HepG2 (cell line): ENCODE measurements at regions not wholly inside any gene's neighbourhood (a gene's known extent, or its start where the extent isn't known, plus 50 kb on each side); places are given as distances from the start of the nearest gene placed in this dataset.

Experiments used
- CREB1 ChIP-seq, 2 experiments: fragments of 450-650 bp in 1 of 2; IDR thresholded peaks; 2 replicates each; pipeline ENCODE4 v1.6.1; 2016 to 2017; ENCODE audit warnings: control low read depth in 1 of 2, mild to moderate bottlenecking in 1 of 2, missing compliant biosample characterization in 1 of 2, missing genetic modification characterization in 1 of 2
- CTCF ChIP-seq: sonication (generic); formaldehyde crosslinking; IDR thresholded peaks from 2 replicates; pipeline ENCODE4 v1.5.0; 2020; ENCODE audit warnings: mild to moderate bottlenecking, missing genetic modification reagents, moderate library complexity
- EZH2 ChIP-seq: conservative IDR thresholded peaks from 2 replicates; pipeline ENCODE4 v1.6.1; 2012; ENCODE audit warnings: mild to moderate bottlenecking, low read depth, low read length, moderate library complexity
- ISX ChIP-seq: sonication (generic); formaldehyde crosslinking; conservative IDR thresholded peaks from 2 replicates; pipeline ENCODE4 v1.5.0; 2020; ENCODE audit warnings: missing genetic modification reagents
- JUNB ChIP-seq: sonication (generic); formaldehyde crosslinking; IDR thresholded peaks from 2 replicates; pipeline ENCODE4 v1.8.0; 2022; ENCODE audit warnings: missing genetic modification reagents, mild to moderate bottlenecking, borderline replicate concordance
- MAFK ChIP-seq, 2 experiments: IDR thresholded peaks in 1 of 2; conservative IDR thresholded peaks in 1 of 2; 2 replicates each; pipeline ENCODE4 v1.6.1; 2011; ENCODE audit warnings: improper control_type of control experiment in 2 of 2, low read length in 2 of 2
- MAX ChIP-seq: IDR thresholded peaks from 2 replicates; pipeline ENCODE4 v1.6.1; 2012; ENCODE audit warnings: inconsistent platforms
- PHB2 ChIP-seq: fragments of 450-650 bp; IDR thresholded peaks from 2 replicates; pipeline ENCODE4 v1.6.1; 2018; ENCODE audit not compliant: partially characterized antibody
- POLR2AphosphoS5 ChIP-seq: IDR thresholded peaks from 2 replicates; pipeline ENCODE4 v1.6.1; 2012; ENCODE audit warnings: low read depth, low read length
- SP2 ChIP-seq: sonication (generic); formaldehyde crosslinking; IDR thresholded peaks from 2 replicates; pipeline ENCODE4 v1.5.1; 2020; ENCODE audit warnings: mild to moderate bottlenecking, missing genetic modification reagents
- USF2 ChIP-seq, 2 experiments: sonication (generic) in 1 of 2; formaldehyde crosslinking in 1 of 2; IDR thresholded peaks; 2 replicates each; pipeline versions ENCODE4 v1.5.1 to v1.6.1; 2011 to 2020; ENCODE audit warnings: borderline replicate concordance in 1 of 2, low read depth in 1 of 2, low read length in 1 of 2, mild to moderate bottlenecking in 1 of 2, missing genetic modification reagents in 1 of 2, moderate library complexity in 1 of 2
- ZFP36 ChIP-seq: fragments of 150-350 bp; IDR thresholded peaks from 2 replicates; pipeline ENCODE4 v1.6.1; 2018; ENCODE audit warnings: borderline replicate concordance, low read length, low read depth; ENCODE audit not compliant: partially characterized antibody

- TF ChIP-seq ISX (CRISPR knock-in tag) (no peak), POLR2AphosphoS5 (no peak), CREB1 (IDR thresholded peaks at IDR 0.05) (no peak), CREB1 (CRISPR knock-in tag; IDR thresholded peaks at IDR 0.05) (no peak), CTCF (CRISPR knock-in tag) (peak; percentile 39), MAX (no peak), SP2 (CRISPR knock-in tag) (no peak), EZH2 (no peak), USF2 (IDR thresholded peaks at IDR 0.05; ENCODE audit: low read depth, low read length) (no peak), USF2 (CRISPR knock-in tag; IDR thresholded peaks at IDR 0.05; ENCODE audit: borderline replicate concordance) (no peak), MAFK (conservative IDR thresholded peaks at IDR 0.05 in 1 of 2, IDR thresholded peaks at IDR 0.05 in 1 of 2; ENCODE audit: low read length in 2 of 2) (no peak), ZFP36 (no peak), JUNB (CRISPR knock-in tag) (no peak), PHB2 (no peak)
Observed at GRCh38 chr2:156005999-156006712, 326.4 kb downstream of the NR4A2 start.
